Left ventricle myocardium inferior (tissue), 1 donor: ENCODE measurements at regions not wholly inside any gene's neighbourhood (a gene's known extent, or its start where the extent isn't known, plus 50 kb on each side); places are given as distances from the start of the nearest gene placed in this dataset.

Experiments
- DNase-seq: peaks from one replicate; pipeline ENCODE4 v3.0.0-alpha.2; 2020
- H3K27ac ChIP-seq: fragments of 200-600 bp; replicated peaks from 2 replicates; pipeline ENCODE4 v1.8.0; 2021
- H3K27me3 ChIP-seq: fragments of 200-600 bp; 2 replicates; pipeline ENCODE4 v1.8.0; 2021; ENCODE audit warnings: low read depth
- H3K36me3 ChIP-seq: fragments of 200-600 bp; 2 replicates; pipeline ENCODE4 v1.8.0; 2021
- H3K4me1 ChIP-seq: fragments of 200-600 bp; 2 replicates; pipeline ENCODE4 v1.8.0; 2021
- H3K4me3 ChIP-seq: fragments of 200-600 bp; 2 replicates; pipeline ENCODE4 v1.8.0; 2021; ENCODE audit warnings: mild to moderate bottlenecking, moderate library complexity
- H3K9me3 ChIP-seq: fragments of 200-600 bp; replicated peaks from 2 replicates; pipeline ENCODE4 v1.8.0; 2021
- intact Hi-C: fragments of 100-400 bp; cut with micrococcal nuclease; formaldehyde crosslinking; loops from one replicate; pipeline ENCODE4 v1.11.0; 2022
- TF ChIP-seq, protein P1 (sequence below): fragments of 200-600 bp; IDR thresholded peaks from 2 replicates; pipeline ENCODE4 v1.8.0; 2021; ENCODE audit warnings: antibody characterized with exemption, mild to moderate bottlenecking, borderline replicate concordance
- donor health status: DM: no; HTN: yes; CAD: no; lungs with severe emphysema.

DNA sequence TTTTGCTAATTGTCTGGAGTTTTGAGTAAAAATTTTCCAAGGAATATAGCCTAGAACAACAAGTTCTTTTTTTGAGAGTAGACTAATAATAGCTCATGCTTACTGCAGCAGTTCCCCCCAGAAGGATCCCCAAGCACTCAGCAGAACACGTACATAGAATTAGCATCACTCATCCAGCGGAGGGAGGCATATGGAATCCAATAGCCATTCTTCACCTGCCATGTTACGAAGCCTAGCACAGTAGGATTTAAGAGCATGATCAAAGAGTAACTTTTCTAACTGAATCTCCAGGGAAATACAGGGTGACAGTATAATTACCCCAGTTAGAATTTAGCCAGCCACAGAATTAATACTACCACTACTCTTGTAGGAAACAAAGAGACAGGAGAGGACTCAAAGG lies 511.7 kb upstream of the NOX3 start:
- intact Hi-C loops, result no loop called here

DNA sequence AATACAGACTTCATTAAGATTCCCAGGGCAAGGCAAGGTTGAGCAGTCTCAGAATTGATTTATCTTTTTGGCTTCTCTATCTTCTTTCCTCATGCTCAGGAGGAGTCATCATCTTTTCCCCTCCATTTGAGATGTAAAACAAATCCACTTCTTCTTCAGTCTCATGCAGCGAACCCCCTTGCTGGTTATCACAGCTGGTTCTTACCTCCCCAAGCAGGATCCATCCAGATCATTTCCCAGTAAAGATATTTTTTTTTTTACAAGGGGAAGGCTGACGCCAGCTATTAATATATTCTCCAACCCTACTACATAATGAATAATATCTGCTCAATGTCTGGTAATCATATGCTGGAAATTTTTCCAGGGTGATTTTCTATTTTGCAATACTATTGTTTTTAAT lies 508.9 kb upstream of the NOX3 start:
- DNase-seq, result no peak
- intact Hi-C loops, result no loop called here
- Histone ChIP-seq H3K27me3 (no peaks in the 10 kb centered on the region), H3K27ac (no peak overlapping the region), H3K4me1 (no peaks in the 10 kb centered on the region), H3K4me3 (no peak overlapping the region), H3K9me3 (no peaks in the 10 kb centered on the region), H3K36me3 (no peaks in the 10 kb centered on the region)
- TF ChIP-seq, protein P1, sequence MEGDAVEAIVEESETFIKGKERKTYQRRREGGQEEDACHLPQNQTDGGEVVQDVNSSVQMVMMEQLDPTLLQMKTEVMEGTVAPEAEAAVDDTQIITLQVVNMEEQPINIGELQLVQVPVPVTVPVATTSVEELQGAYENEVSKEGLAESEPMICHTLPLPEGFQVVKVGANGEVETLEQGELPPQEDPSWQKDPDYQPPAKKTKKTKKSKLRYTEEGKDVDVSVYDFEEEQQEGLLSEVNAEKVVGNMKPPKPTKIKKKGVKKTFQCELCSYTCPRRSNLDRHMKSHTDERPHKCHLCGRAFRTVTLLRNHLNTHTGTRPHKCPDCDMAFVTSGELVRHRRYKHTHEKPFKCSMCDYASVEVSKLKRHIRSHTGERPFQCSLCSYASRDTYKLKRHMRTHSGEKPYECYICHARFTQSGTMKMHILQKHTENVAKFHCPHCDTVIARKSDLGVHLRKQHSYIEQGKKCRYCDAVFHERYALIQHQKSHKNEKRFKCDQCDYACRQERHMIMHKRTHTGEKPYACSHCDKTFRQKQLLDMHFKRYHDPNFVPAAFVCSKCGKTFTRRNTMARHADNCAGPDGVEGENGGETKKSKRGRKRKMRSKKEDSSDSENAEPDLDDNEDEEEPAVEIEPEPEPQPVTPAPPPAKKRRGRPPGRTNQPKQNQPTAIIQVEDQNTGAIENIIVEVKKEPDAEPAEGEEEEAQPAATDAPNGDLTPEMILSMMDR, result no peak

More for the DNA sequence above, 511.7 kb upstream of the NOX3 start:
- Histone ChIP-seq H3K36me3 (no peaks in the 10 kb centered on the region), H3K27ac (no peak overlapping the region), H3K9me3 (no peaks in the 10 kb centered on the region), H3K4me1 (no peaks in the 10 kb centered on the region), H3K27me3 (no peaks in the 10 kb centered on the region), H3K4me3 (no peak overlapping the region)
- TF ChIP-seq, protein P1, result no peak
- no peak for DNase-seq

DNA sequence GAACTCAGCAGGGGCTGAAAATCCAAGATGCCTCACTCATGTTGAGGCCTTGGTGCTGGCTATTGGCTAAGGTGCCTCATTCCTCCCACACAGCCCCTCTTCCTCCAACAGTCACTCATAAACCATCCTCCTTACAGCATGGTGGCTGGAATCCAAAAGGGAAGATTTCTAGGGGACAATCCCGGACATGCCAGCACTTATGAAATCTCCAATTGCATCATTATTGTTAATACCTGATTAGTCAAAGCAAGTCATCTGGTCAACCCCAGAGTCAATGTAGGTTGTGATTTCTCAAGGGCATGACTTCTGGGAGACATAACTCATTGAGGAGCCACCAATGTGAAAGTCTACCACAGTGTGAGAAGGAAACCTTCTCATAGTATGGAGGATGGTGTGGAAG lies 506.6 kb upstream of the NOX3 start:
- Histone ChIP-seq H3K27me3 (no peaks in the 10 kb centered on the region), H3K36me3 (no peaks in the 10 kb centered on the region), H3K4me3 (no peak overlapping the region), H3K4me1 (no peaks in the 10 kb centered on the region), H3K27ac (no peak overlapping the region), H3K9me3 (no peaks in the 10 kb centered on the region)
- no peak for DNase-seq
- TF ChIP-seq, protein P1, result no peak
- intact Hi-C loops, result no loop called here

DNA sequence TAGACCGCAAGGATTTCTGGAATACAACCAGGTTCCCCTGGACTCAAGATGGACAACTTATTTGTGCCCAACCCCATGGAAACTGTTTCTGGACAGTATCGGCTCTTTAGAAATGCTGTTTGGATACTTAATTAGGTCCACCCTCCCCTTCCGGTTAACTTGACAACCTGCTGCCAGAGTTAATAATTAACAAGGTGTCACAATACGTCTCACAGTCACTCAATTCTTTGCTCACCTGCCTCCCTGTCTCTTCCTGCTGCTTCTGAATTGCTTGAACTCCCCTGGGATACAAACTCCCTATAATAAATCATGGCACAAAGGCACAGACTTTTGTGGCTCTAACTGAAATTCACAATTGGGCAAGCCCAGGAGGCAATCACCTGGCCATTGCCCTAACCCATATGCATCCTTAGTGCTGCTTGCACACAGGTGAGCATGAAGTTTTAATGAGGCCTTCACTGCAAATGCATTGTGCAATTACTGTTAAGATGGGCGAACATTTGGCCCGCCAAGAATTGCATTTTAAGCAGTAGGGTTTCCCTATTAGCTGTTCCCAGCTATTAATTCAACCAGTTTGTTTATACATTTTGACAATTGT lies 504.4 kb upstream of the NOX3 start:
- Histone ChIP-seq H3K4me3 (no peak overlapping the region), H3K27ac (no peak overlapping the region), H3K9me3 (no peaks in the 10 kb centered on the region), H3K36me3 (no peaks in the 10 kb centered on the region), H3K4me1 (no peaks in the 10 kb centered on the region), H3K27me3 (no peaks in the 10 kb centered on the region)
- intact Hi-C loops, result no loop called here
- TF ChIP-seq, protein P1, result no peak
- no peak for DNase-seq

DNA sequence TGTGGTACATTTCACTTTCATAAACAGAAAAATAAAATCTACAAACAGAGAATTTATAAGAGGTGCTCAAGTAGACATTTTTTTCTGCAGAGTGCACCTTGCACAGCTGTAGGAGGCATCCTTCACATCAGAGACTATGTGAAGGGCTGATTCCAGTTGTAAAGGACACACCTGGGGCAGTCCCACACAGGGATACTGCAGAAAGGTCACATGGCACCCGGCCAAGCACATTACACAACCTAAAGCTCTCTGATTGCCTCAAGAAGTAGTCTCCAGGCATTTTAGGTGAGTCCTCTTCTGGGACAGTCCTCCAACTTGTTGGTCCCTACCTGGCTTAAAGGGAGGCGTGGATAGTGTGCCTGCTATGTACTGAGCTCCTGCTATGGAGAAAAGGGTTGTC lies 502.9 kb upstream of the NOX3 start:
- intact Hi-C loops, result no loop called here
- Histone ChIP-seq H3K4me3 (no peak overlapping the region), H3K27me3 (no peaks in the 10 kb centered on the region), H3K36me3 (no peaks in the 10 kb centered on the region), H3K4me1 (no peaks in the 10 kb centered on the region), H3K27ac (no peak overlapping the region), H3K9me3 (no peaks in the 10 kb centered on the region)
- DNase-seq, result no peak
- TF ChIP-seq, protein P1, result no peak
